MM.1S (cell line): ENCODE measurements at regions not wholly inside any gene's neighbourhood (a gene's known extent, or its start where the extent isn't known, plus 50 kb on each side); places are given as distances from the start of the nearest gene placed in this dataset.

Source experiments
- DNase-seq: peaks from one replicate; pipeline ENCODE4 v3.0.0-alpha.2; 2015
- H2AFZ ChIP-seq: fragments of 300-600 bp; sonication (generic); 2 replicates; pipeline ENCODE4 v1.6.0; 2016; ENCODE audit warnings: antibody characterized with exemption, low read length
- H3F3A ChIP-seq: fragments of 300-600 bp; sonication (generic); 2 replicates; pipeline ENCODE4 v1.6.1; 2016; ENCODE audit warnings: mild to moderate bottlenecking, antibody characterized with exemption, low read length, moderate library complexity, mixed read lengths; ENCODE audit not compliant: insufficient read depth
- H3K27ac ChIP-seq: fragments of 300-600 bp; sonication (generic); 2 replicates; pipeline ENCODE4 v1.5.1; 2016; ENCODE audit warnings: mild to moderate bottlenecking, low read length
- H3K27me3 ChIP-seq: fragments of 300-600 bp; sonication (generic); replicated peaks from 2 replicates; pipeline ENCODE4 v1.6.0; 2016; ENCODE audit warnings: low read length; ENCODE audit not compliant: insufficient read depth
- H3K36me3 ChIP-seq: fragments of 300-600 bp; sonication (generic); replicated peaks from 2 replicates; pipeline ENCODE4 v1.6.1; 2016; ENCODE audit warnings: mild to moderate bottlenecking, low read length, mixed read lengths; ENCODE audit not compliant: insufficient read depth
- H3K4me1 ChIP-seq: fragments of 300-600 bp; sonication (generic); 2 replicates; pipeline ENCODE4 v1.6.1; 2016; ENCODE audit warnings: low read length, mixed read lengths
- H3K4me2 ChIP-seq: fragments of 300-600 bp; sonication (generic); 2 replicates; pipeline ENCODE4 v1.6.0; 2016; ENCODE audit warnings: low read depth, low read length
- H3K4me3 ChIP-seq: fragments of 300-600 bp; sonication (generic); 2 replicates; pipeline ENCODE4 v1.5.1; 2016; ENCODE audit warnings: low read length, mixed read lengths
- H3K79me2 ChIP-seq: fragments of 300-600 bp; sonication (generic); 2 replicates; pipeline ENCODE4 v1.6.1; 2016; ENCODE audit warnings: mixed run types, low read length, mixed read lengths
- H3K9ac ChIP-seq: fragments of 300-600 bp; sonication (generic); 2 replicates; pipeline ENCODE4 v1.6.1; 2016; ENCODE audit warnings: low read length, mixed read lengths
- H3K9me2 ChIP-seq: fragments of 300-600 bp; sonication (generic); replicated peaks from 2 replicates; pipeline ENCODE4 v1.6.1; 2016; ENCODE audit warnings: mild to moderate bottlenecking, low read length, mixed read lengths; ENCODE audit not compliant: insufficient read depth
- H3K9me3 ChIP-seq: fragments of 300-600 bp; sonication (generic); replicated peaks from 2 replicates; pipeline ENCODE4 v1.6.1; 2016; ENCODE audit warnings: mild to moderate bottlenecking, low read length, mixed read lengths; ENCODE audit not compliant: insufficient read depth
- H4K20me1 ChIP-seq: fragments of 300-600 bp; sonication (generic); 2 replicates; pipeline ENCODE4 v1.6.1; 2016; ENCODE audit warnings: mild to moderate bottlenecking, low read length, moderate library complexity, mixed read lengths; ENCODE audit not compliant: insufficient read depth
- EZH2 ChIP-seq: fragments of 300-600 bp; sonication (generic); optimal IDR thresholded peaks from 2 replicates; pipeline ENCODE3; 2017; ENCODE audit warnings: low read depth, mild to moderate bottlenecking, antibody characterized with exemption, low read length, mixed read lengths
- EZH2phosphoT487 ChIP-seq: fragments of 300-600 bp; sonication (generic); IDR thresholded peaks from 2 replicates; pipeline ENCODE4 v1.6.1; 2018; ENCODE audit warnings: antibody characterized with exemption, low read length
- TF ChIP-seq, protein P1 (sequence below): fragments of 300-600 bp; sonication (generic); IDR thresholded peaks from 2 replicates; pipeline ENCODE4 v1.5.1; 2016; ENCODE audit warnings: antibody characterized with exemption, low read length, mixed read lengths

DNA sequence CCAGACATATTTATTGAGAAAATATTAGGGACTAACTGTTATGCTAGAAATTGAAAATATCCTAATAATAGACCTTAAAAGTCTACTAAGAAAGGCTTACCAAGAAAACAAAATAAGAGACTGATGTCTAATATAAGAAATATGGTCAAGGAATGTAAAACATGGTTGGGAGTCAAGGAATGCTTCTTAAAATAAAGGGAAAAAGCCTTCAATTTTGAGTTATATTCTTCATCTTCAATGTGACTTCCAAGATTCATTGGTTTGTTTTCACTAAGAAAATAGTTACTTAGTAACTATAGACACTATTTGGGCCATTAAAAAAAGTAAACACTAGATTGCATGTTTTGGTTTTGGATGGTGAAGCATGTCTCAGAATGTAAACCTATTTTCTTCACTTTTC, 88.1 kb upstream of the ETV6 start:
- Histone ChIP-seq H3K4me2 (no peak overlapping the region), H3K36me3 (no peaks in the 10 kb centered on the region), H3K79me2 (no peaks in the 10 kb centered on the region), H3K4me3 (no peak overlapping the region), H3K9me2 (no peaks in the 10 kb centered on the region), H3K4me1 (no peaks in the 10 kb centered on the region), H3K27me3 (no peaks in the 10 kb centered on the region), H4K20me1 (no peaks in the 10 kb centered on the region), H3F3A (no peaks in the 10 kb centered on the region), H3K9ac (no peak overlapping the region), H3K27ac (no peak overlapping the region), H3K9me3 (no peaks in the 10 kb centered on the region), H2AFZ (no peak overlapping the region)
- TF ChIP-seq EZH2phosphoT487 (no peak), EZH2 (no peak)
- TF ChIP-seq, protein P1, sequence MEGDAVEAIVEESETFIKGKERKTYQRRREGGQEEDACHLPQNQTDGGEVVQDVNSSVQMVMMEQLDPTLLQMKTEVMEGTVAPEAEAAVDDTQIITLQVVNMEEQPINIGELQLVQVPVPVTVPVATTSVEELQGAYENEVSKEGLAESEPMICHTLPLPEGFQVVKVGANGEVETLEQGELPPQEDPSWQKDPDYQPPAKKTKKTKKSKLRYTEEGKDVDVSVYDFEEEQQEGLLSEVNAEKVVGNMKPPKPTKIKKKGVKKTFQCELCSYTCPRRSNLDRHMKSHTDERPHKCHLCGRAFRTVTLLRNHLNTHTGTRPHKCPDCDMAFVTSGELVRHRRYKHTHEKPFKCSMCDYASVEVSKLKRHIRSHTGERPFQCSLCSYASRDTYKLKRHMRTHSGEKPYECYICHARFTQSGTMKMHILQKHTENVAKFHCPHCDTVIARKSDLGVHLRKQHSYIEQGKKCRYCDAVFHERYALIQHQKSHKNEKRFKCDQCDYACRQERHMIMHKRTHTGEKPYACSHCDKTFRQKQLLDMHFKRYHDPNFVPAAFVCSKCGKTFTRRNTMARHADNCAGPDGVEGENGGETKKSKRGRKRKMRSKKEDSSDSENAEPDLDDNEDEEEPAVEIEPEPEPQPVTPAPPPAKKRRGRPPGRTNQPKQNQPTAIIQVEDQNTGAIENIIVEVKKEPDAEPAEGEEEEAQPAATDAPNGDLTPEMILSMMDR = no peak
- no peak for DNase-seq

DNA sequence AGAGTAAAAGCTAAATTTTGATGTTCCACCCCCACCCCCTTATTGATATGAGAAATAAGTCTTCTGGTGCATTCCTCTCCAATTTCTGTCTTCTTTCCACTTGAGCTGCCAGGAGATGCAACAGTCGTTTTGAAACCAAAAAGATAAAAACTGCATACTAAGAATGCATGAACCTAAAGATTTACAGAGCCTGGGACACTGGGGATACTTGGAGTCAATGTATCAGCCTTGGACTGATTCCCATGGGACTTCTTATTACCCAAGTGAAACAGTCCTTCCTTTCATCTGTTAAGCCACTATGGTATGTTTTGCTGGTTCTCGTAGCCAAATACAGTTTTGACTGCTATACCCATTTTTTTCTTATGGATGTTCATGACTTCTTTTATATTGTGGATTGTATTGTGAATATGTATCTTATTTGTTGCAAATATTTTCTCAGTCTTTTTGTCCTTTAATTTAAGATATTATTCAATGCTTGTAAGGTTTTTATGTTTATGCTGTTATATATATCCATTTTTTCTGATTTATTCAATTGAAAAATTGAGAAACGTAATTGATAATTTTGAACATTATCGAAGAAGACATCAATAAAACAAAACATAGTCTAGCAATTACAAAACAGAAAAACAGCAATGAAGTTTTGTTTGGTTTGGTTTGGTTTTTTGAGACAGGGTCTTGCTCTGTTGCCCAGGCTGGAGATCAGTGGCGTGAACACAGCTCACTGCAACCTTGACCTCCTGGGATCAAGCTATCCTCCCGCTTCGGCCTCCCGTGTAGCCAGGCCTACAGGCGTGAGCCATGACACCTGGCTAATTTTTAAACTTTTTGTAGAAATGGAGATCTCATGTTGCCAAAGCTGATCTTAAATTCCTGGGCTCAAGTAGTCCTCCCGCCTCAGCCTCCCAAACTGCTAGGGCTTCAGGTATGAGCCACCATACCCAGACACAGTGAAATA, 85.4 kb upstream of the ETV6 start:
- TF ChIP-seq EZH2 = no peak
- TF ChIP-seq, protein P1 = no peak
- no peak for TF ChIP-seq EZH2phosphoT487
- H4K20me1 ChIP-seq = no peaks in the 10 kb centered on the region
- no peak for DNase-seq
- H3K4me1 ChIP-seq = peaks cover 5% of the 10 kb centered on the region; the same call in 1 of the 2 replicates
- H3K27ac ChIP-seq = no peak overlapping the region
- no peak overlapping the region for H2AFZ ChIP-seq
- no peaks in the 10 kb centered on the region for H3K27me3 ChIP-seq
- H3K4me2 ChIP-seq = no peak overlapping the region
- no peaks in the 10 kb centered on the region for H3F3A ChIP-seq
- no peak overlapping the region for H3K9ac ChIP-seq
- no peak overlapping the region for H3K4me3 ChIP-seq
- no peaks in the 10 kb centered on the region for H3K9me2 ChIP-seq
- H3K9me3 ChIP-seq = no peaks in the 10 kb centered on the region
- H3K36me3 ChIP-seq = no peaks in the 10 kb centered on the region
- no peaks in the 10 kb centered on the region for H3K79me2 ChIP-seq

- Histone ChIP-seq H3K4me2 (no peak overlapping the region), H3K9ac (no peak overlapping the region), H3K27ac (no peak overlapping the region), H3F3A (no peaks in the 10 kb centered on the region), H2AFZ (no peak overlapping the region), H3K27me3 (no peaks in the 10 kb centered on the region), H3K36me3 (no peaks in the 10 kb centered on the region), H4K20me1 (no peaks in the 10 kb centered on the region), H3K4me1 (peaks cover 8% of the 10 kb centered on the region; the same call in 1 of the 2 replicates), H3K79me2 (no peaks in the 10 kb centered on the region), H3K9me2 (no peaks in the 10 kb centered on the region), H3K4me3 (no peak overlapping the region), H3K9me3 (no peaks in the 10 kb centered on the region)
- TF ChIP-seq, protein P1 = no peak
- TF ChIP-seq EZH2 = no peak
- no peak for TF ChIP-seq EZH2phosphoT487
- no peak for DNase-seq
These were observed 84.4 kb upstream of the ETV6 start for GRCh38 chr12:11564984-11565651.
